Esophagus muscularis mucosa (tissue), 4 donors: ENCODE measurements at regions not wholly inside any gene's neighbourhood (a gene's known extent, or its start where the extent isn't known, plus 50 kb on each side); places are given as distances from the start of the nearest gene placed in this dataset.

Experiments used
- DNase-seq: peaks from one replicate; pipeline ENCODE4 v3.0.0-alpha.2; 2017; ENCODE audit errors: extremely low spot score
- H3K27ac ChIP-seq, 4 donors: fragments of 200-600 bp; sonication (generic); replicated peaks in 1 of 4; 1 replicate in 3 of 4; 2 replicates in 1 of 4; pipeline ENCODE4 v1.5.1; 2016 to 2019; ENCODE audit warnings: mild to moderate bottlenecking in 1 of 4
- H3K27me3 ChIP-seq, 4 donors: fragments of 200-600 bp; sonication (generic); one replicate each; pipeline versions ENCODE4 v1.5.1 to v1.6.0; 2016 to 2019
- H3K36me3 ChIP-seq, 4 donors: fragments of 200-600 bp; sonication (generic); one replicate each; pipeline ENCODE4 v1.5.1; 2016 to 2019
- H3K4me1 ChIP-seq, 4 donors: fragments of 200-600 bp; sonication (generic); one replicate each; pipeline ENCODE4 v1.5.1; 2016 to 2019
- H3K4me3 ChIP-seq, 4 donors: fragments of 200-600 bp; sonication (generic); 1 replicate in 2 of 4; 2 replicates in 2 of 4; pipeline ENCODE4 v1.5.1; 2016 to 2019; ENCODE audit warnings: mild to moderate bottlenecking in 4 of 4, moderate library complexity in 1 of 4
- H3K9me3 ChIP-seq, 4 donors: fragments of 200-600 bp; sonication (generic); 1 replicate in 3 of 4; 2 replicates in 1 of 4; pipeline ENCODE4 v1.5.1; 2016 to 2019
- CTCF ChIP-seq, 3 experiments: fragments of 200-600 bp in 2 of 3; fragments of 450-650 bp in 1 of 3; sonication (generic) in 2 of 3; IDR thresholded peaks; one replicate each; pipeline ENCODE4 v1.5.1; 2017 to 2019; ENCODE audit warnings: antibody characterized with exemption in 3 of 3, mild to moderate bottlenecking in 2 of 3, moderate library complexity in 1 of 3
- EP300 ChIP-seq: sonication (generic); formaldehyde crosslinking; IDR thresholded peaks from one replicate; pipeline ENCODE4 v1.6.1; 2017; ENCODE audit warnings: antibody characterized with exemption
- POLR2A ChIP-seq: fragments of 450-650 bp; IDR thresholded peaks from one replicate; pipeline ENCODE4 v1.6.1; 2017; ENCODE audit warnings: antibody characterized with exemption, moderate library complexity, mild to moderate bottlenecking, low read depth
- POLR2AphosphoS5 ChIP-seq, 2 donors: sonication (generic); formaldehyde crosslinking; IDR thresholded peaks; one replicate each; pipeline ENCODE4 v1.6.1; 2017; ENCODE audit warnings: antibody characterized with exemption in 2 of 2
- WGBS: methylation state at CpG from one replicate; pipeline ENCODE4 v1.1.5; 2018; 5-methylcytosine and 5-hydroxymethylcytosine counted together
- intact Hi-C: fragments of 100-400 bp; cut with DNase I; formaldehyde crosslinking; loops from one replicate; pipeline ENCODE4 v1.15.1; 2023

GRCh38 chr1:115142616-115143015, 53.3 kb upstream of the TSPAN2 start:
- H3K4me3 ChIP-seq: no peak overlapping the region
- no peak overlapping the region for H3K27ac ChIP-seq
- intact Hi-C loops: no loop called here
- WGBS: 62% methylated on average over 3 of the region's 3 CpGs
- no peaks in the 10 kb centered on the region for H3K9me3 ChIP-seq
- TF ChIP-seq POLR2AphosphoS5 (IDR thresholded peaks at IDR 0.05): no peak
- no peak for TF ChIP-seq POLR2A
- no peak for TF ChIP-seq CTCF (IDR thresholded peaks at IDR 0.05)
- no peak for TF ChIP-seq EP300
- peak; percentile 80 for DNase-seq
- peaks cover 0 to 3% (median 0%) of the 10 kb centered on the region in 4 donors for H3K27me3 ChIP-seq
- no peaks in the 10 kb centered on the region for H3K36me3 ChIP-seq
- peaks cover 0 to 11% (median 9%) of the 10 kb centered on the region in 4 donors for H3K4me1 ChIP-seq

DNA sequence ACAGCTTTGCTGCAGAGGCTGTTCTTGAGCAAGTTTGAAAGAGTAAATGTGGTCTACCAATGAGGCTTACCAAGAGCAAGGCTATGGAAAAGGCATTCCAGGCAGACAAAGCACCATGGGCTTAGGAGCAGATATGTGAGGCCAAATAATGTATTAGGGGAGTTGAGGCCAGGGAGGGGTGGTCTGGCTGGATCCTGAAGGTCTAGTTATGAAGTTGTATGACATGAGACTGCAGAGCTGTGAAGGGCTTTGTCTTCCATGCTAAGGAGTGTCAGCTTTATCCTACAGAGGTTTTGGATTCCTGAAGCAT, 51.8 kb upstream of the TSPAN2 start:
- TF ChIP-seq POLR2A (no peak), EP300 (no peak), POLR2AphosphoS5 (IDR thresholded peaks at IDR 0.05) (no peak), CTCF (IDR thresholded peaks at IDR 0.05) (no peak)
- peak; percentile 86 for DNase-seq
- peaks cover 0 to 3% (median 0%) of the 10 kb centered on the region in 4 donors for H3K27me3 ChIP-seq
- H3K9me3 ChIP-seq: no peaks in the 10 kb centered on the region
- no peaks in the 10 kb centered on the region for H3K36me3 ChIP-seq
- H3K4me3 ChIP-seq: no peak overlapping the region
- H3K27ac ChIP-seq: no peak overlapping the region
- peaks cover 0 to 11% (median 9%) of the 10 kb centered on the region in 4 donors for H3K4me1 ChIP-seq
- intact Hi-C loops: no loop called here

GRCh38 chr1:115140442-115141144, 51.3 kb upstream of the TSPAN2 start:
- TF ChIP-seq EP300 (no peak), CTCF (IDR thresholded peaks at IDR 0.05) (no peak), POLR2A (no peak), POLR2AphosphoS5 (IDR thresholded peaks at IDR 0.05) (no peak)
- H3K9me3 ChIP-seq: no peaks in the 10 kb centered on the region
- no peaks in the 10 kb centered on the region for H3K36me3 ChIP-seq
- peaks cover under 1 to 11% (median 10%) of the 10 kb centered on the region in 4 donors for H3K4me1 ChIP-seq
- 95% methylated on average over 2 of the region's 2 CpGs for WGBS
- no peak overlapping the region for H3K4me3 ChIP-seq
- intact Hi-C loops: no loop called here
- H3K27ac ChIP-seq: no peak overlapping the region
- peak; percentile 68 for DNase-seq
- H3K27me3 ChIP-seq: peaks cover 0 to 3% (median 0%) of the 10 kb centered on the region in 4 donors

- H3K27ac ChIP-seq: no peak overlapping the region
- no peaks in the 10 kb centered on the region for H3K9me3 ChIP-seq
- WGBS: 91% methylated on average over 9 of the region's 9 CpGs
- TF ChIP-seq POLR2AphosphoS5 (IDR thresholded peaks at IDR 0.05): no peak
- TF ChIP-seq EP300: no peak
- TF ChIP-seq POLR2A: no peak
- H3K27me3 ChIP-seq: peaks cover 0 to 3% (median 0%) of the 10 kb centered on the region in 4 donors
- intact Hi-C loops: loop anchor here (2.0 to 10.0 kb wide), 3 partner anchors 329 to 625 kb away; partner anchors contain the start of gene CASQ2
- DNase-seq: peak; percentile 39
- H3K4me3 ChIP-seq: no peak overlapping the region
- H3K36me3 ChIP-seq: no peaks in the 10 kb centered on the region
- peaks cover 13 to 23% (median 19%) of the 10 kb centered on the region in 4 donors for H3K4me1 ChIP-seq
These were observed 50.1 kb upstream of the TSPAN2 start for GRCh38 chr1:115139381-115139780.
